ENCODE measurements at regions not wholly inside any gene's neighbourhood (a gene's known extent, or its start where the extent isn't known, plus 50 kb on each side); places are given as distances from the start of the nearest gene placed in this dataset.

GRCh38 chr6:56744528-56744927, 101.8 kb upstream of the DST start:
- TF ChIP-seq CTCF (IDR thresholded peaks at IDR 0.05) (no peak), POLR2A (IDR thresholded peaks at IDR 0.05) (no peak), POLR2AphosphoS5 (IDR thresholded peaks at IDR 0.05) (no peak), EP300 (IDR thresholded peaks at IDR 0.05) (no peak)
